ENCODE measurements at regions not wholly inside any gene's neighbourhood (a gene's known extent, or its start where the extent isn't known, plus 50 kb on each side); places are given as distances from the start of the nearest gene placed in this dataset.

DNA sequence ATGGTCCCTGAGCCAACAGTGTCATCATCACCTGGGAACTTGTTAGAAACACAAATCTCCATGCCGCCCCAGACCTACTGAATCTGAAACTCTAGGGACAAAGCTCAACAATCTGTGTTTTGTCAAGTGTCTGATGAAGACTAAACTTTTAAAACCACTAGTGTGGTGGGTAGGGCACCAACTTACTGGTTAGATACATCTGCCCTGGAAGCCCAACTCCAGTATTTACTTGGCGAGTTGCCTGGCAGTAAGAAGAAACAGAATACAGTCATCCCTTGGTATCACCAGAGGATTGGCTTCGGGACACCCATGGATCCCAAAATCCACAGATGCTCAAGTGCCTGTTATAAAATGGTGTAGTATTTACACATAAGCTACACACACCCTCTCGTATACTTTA, 367.9 kb upstream of the DUSP10 start:
- no peak for DNase-seq (ENCODE audit: low read depth)
- H3K4me3 ChIP-seq (ENCODE audit: low read depth, low read length): no peak overlapping the region
- TF ChIP-seq, protein P1, sequence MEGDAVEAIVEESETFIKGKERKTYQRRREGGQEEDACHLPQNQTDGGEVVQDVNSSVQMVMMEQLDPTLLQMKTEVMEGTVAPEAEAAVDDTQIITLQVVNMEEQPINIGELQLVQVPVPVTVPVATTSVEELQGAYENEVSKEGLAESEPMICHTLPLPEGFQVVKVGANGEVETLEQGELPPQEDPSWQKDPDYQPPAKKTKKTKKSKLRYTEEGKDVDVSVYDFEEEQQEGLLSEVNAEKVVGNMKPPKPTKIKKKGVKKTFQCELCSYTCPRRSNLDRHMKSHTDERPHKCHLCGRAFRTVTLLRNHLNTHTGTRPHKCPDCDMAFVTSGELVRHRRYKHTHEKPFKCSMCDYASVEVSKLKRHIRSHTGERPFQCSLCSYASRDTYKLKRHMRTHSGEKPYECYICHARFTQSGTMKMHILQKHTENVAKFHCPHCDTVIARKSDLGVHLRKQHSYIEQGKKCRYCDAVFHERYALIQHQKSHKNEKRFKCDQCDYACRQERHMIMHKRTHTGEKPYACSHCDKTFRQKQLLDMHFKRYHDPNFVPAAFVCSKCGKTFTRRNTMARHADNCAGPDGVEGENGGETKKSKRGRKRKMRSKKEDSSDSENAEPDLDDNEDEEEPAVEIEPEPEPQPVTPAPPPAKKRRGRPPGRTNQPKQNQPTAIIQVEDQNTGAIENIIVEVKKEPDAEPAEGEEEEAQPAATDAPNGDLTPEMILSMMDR (conservative IDR thresholded peaks at IDR 0.05; ENCODE audit: low read depth, low read length): no peak

DNA sequence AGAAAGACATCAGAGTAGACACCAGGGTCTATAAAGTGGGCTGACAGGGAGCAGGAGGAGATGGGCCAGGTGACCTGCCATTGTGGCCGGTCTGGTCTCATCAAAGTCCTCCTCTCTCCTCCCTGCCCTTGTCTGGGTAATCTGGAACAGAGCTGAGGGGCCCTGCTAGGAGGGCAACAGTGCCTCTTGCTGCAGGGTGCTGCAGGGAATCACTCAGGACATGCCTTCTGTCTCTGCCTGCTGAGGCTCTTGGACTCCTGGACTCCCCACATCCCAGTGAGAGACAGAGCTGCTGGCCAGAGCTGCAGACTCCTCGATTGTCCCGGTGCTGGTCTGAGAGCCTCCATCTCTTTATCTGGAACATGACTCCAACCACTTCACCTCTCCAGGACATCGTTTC, 366.1 kb upstream of the DUSP10 start:
- no peak overlapping the region for H3K4me3 ChIP-seq (ENCODE audit: low read depth, low read length)
- no peak for DNase-seq (ENCODE audit: low read depth)
- TF ChIP-seq, protein P1 (conservative IDR thresholded peaks at IDR 0.05; ENCODE audit: low read depth, low read length): no peak

DNA sequence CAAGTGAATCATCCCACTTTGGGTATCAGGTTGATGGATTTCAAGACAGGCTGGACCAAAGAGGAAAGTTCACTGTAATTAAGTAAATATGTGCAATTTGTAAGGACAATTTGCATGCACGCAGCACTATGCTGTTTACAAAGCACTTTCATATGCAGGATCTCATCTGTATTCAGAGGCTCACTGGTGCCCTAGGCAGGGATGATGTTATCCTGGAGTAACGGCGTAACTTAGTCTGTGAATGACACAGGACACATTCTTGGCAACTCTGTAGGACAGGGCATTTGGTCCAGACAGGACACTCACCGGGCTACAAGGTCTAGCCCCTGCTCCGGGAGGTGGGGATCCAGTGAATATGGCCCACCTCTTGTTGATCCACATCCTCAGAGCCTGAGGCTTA, 365.4 kb upstream of the DUSP10 start:
- TF ChIP-seq, protein P1 (conservative IDR thresholded peaks at IDR 0.05; ENCODE audit: low read depth, low read length): no peak
- DNase-seq (ENCODE audit: low read depth): no peak
- no peak overlapping the region for H3K4me3 ChIP-seq (ENCODE audit: low read depth, low read length)

DNA sequence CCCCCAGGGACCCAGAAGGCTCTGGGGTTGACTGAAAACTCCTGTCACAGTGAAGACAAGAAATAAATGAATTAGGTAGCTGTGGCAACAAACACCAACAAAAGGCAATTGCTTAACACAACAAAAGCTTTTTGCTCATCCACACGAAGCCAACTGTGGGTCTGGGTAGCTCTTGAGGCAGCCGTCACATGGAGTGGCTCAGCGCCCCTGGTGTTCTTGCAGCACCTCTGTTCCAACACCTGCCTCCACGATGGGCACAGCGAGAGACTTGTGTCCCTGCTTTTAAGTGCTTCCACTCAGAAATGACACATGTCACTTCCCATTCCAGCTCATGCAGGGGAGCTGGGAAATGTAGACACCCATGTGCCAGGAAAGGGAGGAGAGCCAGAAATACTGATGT, 364.5 kb upstream of the DUSP10 start:
- DNase-seq (ENCODE audit: low read depth): no peak
- TF ChIP-seq, protein P1 (conservative IDR thresholded peaks at IDR 0.05; ENCODE audit: low read depth, low read length): no peak
- H3K4me3 ChIP-seq (ENCODE audit: low read depth, low read length): no peak overlapping the region

DNA sequence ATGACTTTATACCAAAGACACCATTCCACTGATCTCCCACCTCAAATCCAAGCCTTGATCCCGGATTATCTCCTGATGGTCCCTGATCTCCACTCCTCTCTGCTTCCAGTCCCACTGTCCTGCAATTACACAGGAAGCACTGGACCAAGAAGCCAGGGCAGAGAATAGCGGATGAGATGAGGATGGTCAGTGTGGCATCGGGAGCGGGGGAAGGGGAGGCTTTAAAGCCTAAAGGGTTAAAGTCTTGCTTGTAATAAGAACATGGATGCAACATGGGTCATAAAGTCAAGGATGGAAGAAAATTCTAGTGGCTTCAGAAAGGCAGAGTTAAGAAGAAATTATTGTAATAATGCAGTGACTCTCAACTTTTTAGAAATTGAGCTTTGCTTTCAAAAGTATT, 364.0 kb upstream of the DUSP10 start:
- no peak overlapping the region for H3K4me3 ChIP-seq (ENCODE audit: low read depth, low read length)
- TF ChIP-seq, protein P1 (conservative IDR thresholded peaks at IDR 0.05; ENCODE audit: low read depth, low read length): no peak
- no peak for DNase-seq (ENCODE audit: low read depth)

DNA sequence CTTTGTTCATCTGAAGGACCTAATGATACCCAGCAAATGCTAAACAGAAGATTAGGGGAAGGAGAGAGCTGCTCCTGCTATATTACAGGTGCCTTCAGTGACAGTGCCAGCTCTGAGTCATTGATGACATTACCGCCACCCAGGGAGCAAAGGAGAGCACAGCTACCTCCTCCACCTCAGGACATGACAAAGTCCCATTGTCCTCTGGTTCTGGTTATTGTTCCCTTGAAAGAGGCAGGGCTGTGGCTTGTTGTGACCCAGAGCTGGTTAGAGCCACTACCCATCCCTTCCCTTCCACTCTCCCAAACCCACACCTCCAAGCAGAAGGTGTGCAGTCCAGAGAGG, 363.5 kb upstream of the DUSP10 start:
- DNase-seq (ENCODE audit: low read depth): no peak
- H3K4me3 ChIP-seq (ENCODE audit: low read depth, low read length): no peak overlapping the region
- TF ChIP-seq, protein P1 (conservative IDR thresholded peaks at IDR 0.05; ENCODE audit: low read depth, low read length): no peak

DNA sequence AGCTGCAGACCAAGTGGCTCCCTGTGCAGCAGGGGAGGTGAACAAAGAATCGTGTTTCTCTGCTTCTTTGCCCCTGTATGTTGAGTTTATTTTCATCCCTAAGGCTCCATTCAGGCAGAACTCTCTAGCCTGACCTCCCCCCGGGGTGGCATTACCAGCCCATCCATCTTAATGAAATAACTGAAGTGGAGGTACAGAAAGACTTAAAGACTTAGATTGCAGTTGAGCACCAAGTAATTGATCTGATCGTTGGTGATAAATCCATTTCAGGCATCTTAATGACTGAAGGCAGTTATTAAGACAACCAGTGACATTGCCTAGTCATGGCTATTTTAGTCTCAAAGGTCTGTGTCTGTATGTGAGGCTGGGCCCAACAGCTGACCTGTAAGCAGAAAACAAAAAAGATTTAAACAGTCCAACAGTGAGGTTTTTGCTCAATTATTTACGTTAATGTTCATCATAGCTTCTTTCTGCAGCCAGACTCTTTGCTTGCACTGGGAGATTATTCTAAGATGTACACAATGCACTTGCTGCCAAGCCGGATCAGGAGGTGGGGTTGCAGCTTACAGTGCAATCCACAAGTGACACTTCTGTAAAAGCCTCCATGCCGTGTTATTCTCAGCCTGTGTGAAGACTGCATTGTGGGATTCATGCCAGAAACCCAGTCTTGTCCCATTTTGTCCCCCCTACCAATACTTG, 363.0 kb upstream of the DUSP10 start:
- H3K4me3 ChIP-seq (ENCODE audit: low read depth, low read length): no peak overlapping the region
- DNase-seq (ENCODE audit: low read depth): no peak
- TF ChIP-seq, protein P1 (conservative IDR thresholded peaks at IDR 0.05; ENCODE audit: low read depth, low read length): no peak
